Mucosa of rectum (tissue), 2 donors: ENCODE measurements at regions not wholly inside any gene's neighbourhood (a gene's known extent, or its start where the extent isn't known, plus 50 kb on each side); places are given as distances from the start of the nearest gene placed in this dataset.

Source experiments
- H3K27ac ChIP-seq, 2 donors: one replicate each; pipeline ENCODE4 v1.7.0; 2013; ENCODE audit warnings: inconsistent platforms in 2 of 2, low read depth in 2 of 2, low read length in 2 of 2
- H3K27me3 ChIP-seq, 2 donors: one replicate each; pipeline ENCODE4 v1.7.0; 2013; ENCODE audit warnings: low read length in 2 of 2; ENCODE audit not compliant: control insufficient read depth in 2 of 2, insufficient read depth in 2 of 2
- H3K36me3 ChIP-seq, 2 donors: one replicate each; pipeline ENCODE4 v1.7.0; 2013; ENCODE audit warnings: low read length in 2 of 2; ENCODE audit not compliant: control insufficient read depth in 2 of 2, insufficient read depth in 2 of 2
- H3K4me1 ChIP-seq, 2 donors: one replicate each; pipeline ENCODE4 v1.7.0; 2013; ENCODE audit warnings: low read length in 2 of 2, mild to moderate bottlenecking in 1 of 2; ENCODE audit not compliant: control insufficient read depth in 2 of 2, insufficient read depth in 2 of 2
- H3K4me3 ChIP-seq, 2 donors: one replicate each; pipeline ENCODE4 v1.7.0; 2013; ENCODE audit warnings: low read length in 2 of 2
- H3K9ac ChIP-seq, 2 donors: one replicate each; pipeline ENCODE4 v1.7.0; 2013; ENCODE audit warnings: low read length in 2 of 2, low read depth in 1 of 2, mild to moderate bottlenecking in 1 of 2
- H3K9me3 ChIP-seq, 2 donors: one replicate each; pipeline ENCODE4 v1.7.0; 2013; ENCODE audit warnings: low read length in 2 of 2; ENCODE audit not compliant: control insufficient read depth in 2 of 2
- donor health status: healthy.
- donor health status: Normal muscosa, but diverticular disease.

- Histone ChIP-seq H3K9me3 (no peaks in the 10 kb centered on the region), H3K9ac (no peak overlapping the region), H3K27ac (no peak overlapping the region), H3K36me3 (no peaks in the 10 kb centered on the region), H3K4me1 (no peaks in the 10 kb centered on the region), H3K27me3 (peaks cover 5 to 6% of the 10 kb centered on the region in 2 donors), H3K4me3 (no peak overlapping the region)
Measured at GRCh38 chr6:16978686-16979085, 123.2 kb upstream of the STMND1 start.

- no peaks in the 10 kb centered on the region for H3K9me3 ChIP-seq
- peaks cover 5 to 10% of the 10 kb centered on the region in 2 donors for H3K27me3 ChIP-seq
- no peaks in the 10 kb centered on the region for H3K36me3 ChIP-seq
- H3K9ac ChIP-seq, result no peak overlapping the region
- no peak overlapping the region for H3K27ac ChIP-seq
- H3K4me3 ChIP-seq, result no peak overlapping the region
- no peaks in the 10 kb centered on the region for H3K4me1 ChIP-seq
Measured at GRCh38 chr6:16976385-16977183, 125.3 kb upstream of the STMND1 start.

- Histone ChIP-seq H3K4me3 (no peak overlapping the region), H3K9ac (no peak overlapping the region), H3K9me3 (no peaks in the 10 kb centered on the region), H3K27me3 (peaks cover 4 to 8% of the 10 kb centered on the region in 2 donors), H3K4me1 (no peaks in the 10 kb centered on the region), H3K36me3 (no peaks in the 10 kb centered on the region), H3K27ac (no peak overlapping the region)
Measured at GRCh38 chr6:16974704-16975359, 127.0 kb upstream of the STMND1 start.

- Histone ChIP-seq H3K9me3 (no peaks in the 10 kb centered on the region), H3K27ac (no peak overlapping the region), H3K36me3 (no peaks in the 10 kb centered on the region), H3K9ac (no peak overlapping the region), H3K4me1 (no peaks in the 10 kb centered on the region), H3K4me3 (no peak overlapping the region), H3K27me3 (peaks cover 0 to 4% of the 10 kb centered on the region in 2 donors)
Measured at GRCh38 chr6:16974387-16974673, 127.5 kb upstream of the STMND1 start.

GRCh38 chr6:16973545-16974386, 128.1 kb upstream of the STMND1 start:
- no peak overlapping the region for H3K4me3 ChIP-seq
- H3K9me3 ChIP-seq, result no peaks in the 10 kb centered on the region
- H3K27ac ChIP-seq, result no peak overlapping the region
- H3K36me3 ChIP-seq, result no peaks in the 10 kb centered on the region
- peaks cover 0 to 4% of the 10 kb centered on the region in 2 donors for H3K27me3 ChIP-seq
- H3K4me1 ChIP-seq, result no peaks in the 10 kb centered on the region
- no peak overlapping the region for H3K9ac ChIP-seq

- Histone ChIP-seq H3K27ac (no peak overlapping the region), H3K9me3 (no peaks in the 10 kb centered on the region), H3K36me3 (no peaks in the 10 kb centered on the region), H3K9ac (no peak overlapping the region), H3K4me1 (no peaks in the 10 kb centered on the region), H3K4me3 (no peak overlapping the region), H3K27me3 (peaks cover 0 to 4% of the 10 kb centered on the region in 2 donors)
Measured at GRCh38 chr6:16973051-16973450, 128.8 kb upstream of the STMND1 start.

GRCh38 chr6:16972535-16972934, 129.3 kb upstream of the STMND1 start:
- no peak overlapping the region for H3K9ac ChIP-seq
- no peaks in the 10 kb centered on the region for H3K36me3 ChIP-seq
- H3K27me3 ChIP-seq, result peaks cover 0 to 4% of the 10 kb centered on the region in 2 donors
- H3K27ac ChIP-seq, result no peak overlapping the region
- H3K9me3 ChIP-seq, result no peaks in the 10 kb centered on the region
- no peak overlapping the region for H3K4me3 ChIP-seq
- no peaks in the 10 kb centered on the region for H3K4me1 ChIP-seq

- peaks cover 0 to 4% of the 10 kb centered on the region in 2 donors for H3K27me3 ChIP-seq
- H3K4me3 ChIP-seq, result no peak overlapping the region
- no peaks in the 10 kb centered on the region for H3K4me1 ChIP-seq
- no peaks in the 10 kb centered on the region for H3K36me3 ChIP-seq
- H3K9me3 ChIP-seq, result no peaks in the 10 kb centered on the region
- H3K27ac ChIP-seq, result no peak overlapping the region
- no peak overlapping the region for H3K9ac ChIP-seq
Measured at GRCh38 chr6:16969699-16970655, 131.9 kb upstream of the STMND1 start.

- H3K27me3 ChIP-seq, result peaks cover 0 to 4% of the 10 kb centered on the region in 2 donors
- H3K9ac ChIP-seq, result no peak overlapping the region
- H3K4me1 ChIP-seq, result no peaks in the 10 kb centered on the region
- H3K9me3 ChIP-seq, result no peaks in the 10 kb centered on the region
- H3K36me3 ChIP-seq, result no peaks in the 10 kb centered on the region
- H3K27ac ChIP-seq, result no peak overlapping the region
- no peak overlapping the region for H3K4me3 ChIP-seq
Measured at GRCh38 chr6:16968101-16968500, 133.7 kb upstream of the STMND1 start.
